ENCODE measurements at regions not wholly inside any gene's neighbourhood (a gene's known extent, or its start where the extent isn't known, plus 50 kb on each side); places are given as distances from the start of the nearest gene placed in this dataset.
A peak's percentile ranks its signal among the peaks of the same experiment; 100 is the strongest.

- DNase-seq (ENCODE audit: low read depth) = no peak
- Histone ChIP-seq H3K4me3 (ENCODE audit: insufficient read depth, low read depth, low read length) (no peak overlapping the region), H3K27me3 (ENCODE audit: insufficient read depth, low read length) (no peaks in the 10 kb centered on the region), H3K4me1 (ENCODE audit: insufficient read depth, low read length) (peaks cover 10% of the 10 kb centered on the region), H3K27ac (ENCODE audit: low read depth, low read length) (no peak overlapping the region), H3K36me3 (ENCODE audit: insufficient read depth, low read length) (no peaks in the 10 kb centered on the region), H3K9ac (ENCODE audit: low read length) (no peak overlapping the region), H3K79me2 (ENCODE audit: insufficient read depth, low read length) (no peaks in the 10 kb centered on the region), H2AFZ (ENCODE audit: low read depth, low read length) (no peak overlapping the region), H4K20me1 (ENCODE audit: insufficient read depth, low read length) (no peaks in the 10 kb centered on the region), H3K9me3 (ENCODE audit: insufficient read depth, low read depth, low read length) (no peaks in the 10 kb centered on the region), H3K4me2 (ENCODE audit: low read length) (no peak overlapping the region)
- Mint-ChIP-seq H3K27ac (ENCODE audit: unreplicated experiment) (peak overlapping the region; percentile 38), H3K4me1 (ENCODE audit: low read depth, unreplicated experiment) (peaks cover 28% of the 10 kb centered on the region), H3K4me3 (ENCODE audit: unreplicated experiment) (no peak overlapping the region), H3K36me3 (ENCODE audit: low read depth, unreplicated experiment) (no peaks in the 10 kb centered on the region), H3K27me3 (ENCODE audit: low read depth, unreplicated experiment) (peaks cover 5% of the 10 kb centered on the region), H3K9me3 (ENCODE audit: unreplicated experiment) (no peaks in the 10 kb centered on the region)
- TF ChIP-seq EZH2 (IDR thresholded peaks at IDR 0.05; ENCODE audit: insufficient read depth, low read length) (no peak), CTCF (IDR thresholded peaks at IDR 0.05; ENCODE audit: insufficient read depth, low read depth, low read length) (no peak)
- FAIRE-seq = no peak
Measured at GRCh38 chr22:26900787-26901186, 243.4 kb downstream of the MIAT start.

- Histone ChIP-seq H3K9ac (ENCODE audit: low read length) (no peak overlapping the region), H3K27ac (ENCODE audit: low read depth, low read length) (no peak overlapping the region), H3K4me2 (ENCODE audit: low read length) (no peak overlapping the region), H3K4me1 (ENCODE audit: insufficient read depth, low read length) (peaks cover 8% of the 10 kb centered on the region), H2AFZ (ENCODE audit: low read depth, low read length) (no peak overlapping the region), H3K79me2 (ENCODE audit: insufficient read depth, low read length) (no peaks in the 10 kb centered on the region), H3K36me3 (ENCODE audit: insufficient read depth, low read length) (no peaks in the 10 kb centered on the region), H3K4me3 (ENCODE audit: insufficient read depth, low read depth, low read length) (no peak overlapping the region), H3K27me3 (ENCODE audit: insufficient read depth, low read length) (no peaks in the 10 kb centered on the region), H3K9me3 (ENCODE audit: insufficient read depth, low read depth, low read length) (no peaks in the 10 kb centered on the region), H4K20me1 (ENCODE audit: insufficient read depth, low read length) (no peaks in the 10 kb centered on the region)
- TF ChIP-seq CTCF (IDR thresholded peaks at IDR 0.05; ENCODE audit: insufficient read depth, low read depth, low read length) (no peak), EZH2 (IDR thresholded peaks at IDR 0.05; ENCODE audit: insufficient read depth, low read length) (no peak)
- Mint-ChIP-seq H3K4me3 (ENCODE audit: unreplicated experiment) (no peak overlapping the region), H3K9me3 (ENCODE audit: unreplicated experiment) (no peaks in the 10 kb centered on the region), H3K27me3 (ENCODE audit: low read depth, unreplicated experiment) (peaks cover 6% of the 10 kb centered on the region), H3K4me1 (ENCODE audit: low read depth, unreplicated experiment) (peaks cover 23% of the 10 kb centered on the region), H3K27ac (ENCODE audit: unreplicated experiment) (peak overlapping the region; percentile 38), H3K36me3 (ENCODE audit: low read depth, unreplicated experiment) (no peaks in the 10 kb centered on the region)
- DNase-seq (ENCODE audit: low read depth) = no peak
- no peak for FAIRE-seq
Measured at GRCh38 chr22:26901198-26901816, 243.9 kb downstream of the MIAT start.

- no peak overlapping the region for H3K27ac ChIP-seq (ENCODE audit: low read depth, low read length)
- H3K79me2 ChIP-seq (ENCODE audit: insufficient read depth, low read length) = no peaks in the 10 kb centered on the region
- FAIRE-seq (no peak), DNase-seq (ENCODE audit: low read depth) (no peak)
- Mint-ChIP-seq H3K9me3 (ENCODE audit: unreplicated experiment) (no peaks in the 10 kb centered on the region), H3K27me3 (ENCODE audit: low read depth, unreplicated experiment) (peaks cover 9% of the 10 kb centered on the region), H3K4me3 (ENCODE audit: unreplicated experiment) (peak overlapping the region; percentile 72), H3K36me3 (ENCODE audit: low read depth, unreplicated experiment) (no peaks in the 10 kb centered on the region), H3K27ac (ENCODE audit: unreplicated experiment) (no peak overlapping the region), H3K4me1 (ENCODE audit: low read depth, unreplicated experiment) (peaks cover 23% of the 10 kb centered on the region)
- no peaks in the 10 kb centered on the region for H3K27me3 ChIP-seq (ENCODE audit: insufficient read depth, low read length)
- no peaks in the 10 kb centered on the region for H3K36me3 ChIP-seq (ENCODE audit: insufficient read depth, low read length)
- no peak overlapping the region for H3K4me3 ChIP-seq (ENCODE audit: insufficient read depth, low read depth, low read length)
- no peaks in the 10 kb centered on the region for H4K20me1 ChIP-seq (ENCODE audit: insufficient read depth, low read length)
- peak overlapping the region; percentile 45 for H2AFZ ChIP-seq (ENCODE audit: low read depth, low read length)
- no peaks in the 10 kb centered on the region for H3K9me3 ChIP-seq (ENCODE audit: insufficient read depth, low read depth, low read length)
- peak overlapping the region; percentile 66 for H3K4me2 ChIP-seq (ENCODE audit: low read length)
- H3K9ac ChIP-seq (ENCODE audit: low read length) = no peak overlapping the region
- peaks cover 8% of the 10 kb centered on the region for H3K4me1 ChIP-seq (ENCODE audit: insufficient read depth, low read length)
- no peak for TF ChIP-seq CTCF (IDR thresholded peaks at IDR 0.05; ENCODE audit: insufficient read depth, low read depth, low read length)
- TF ChIP-seq EZH2 (IDR thresholded peaks at IDR 0.05; ENCODE audit: insufficient read depth, low read length) = no peak
Measured at GRCh38 chr22:26902401-26903029, 245.1 kb downstream of the MIAT start.

Measured in astrocyte (in vitro differentiated cells and primary cell).